Skin epidermis (tissue), 12 donors: ENCODE measurements at regions not wholly inside any gene's neighbourhood (a gene's known extent, or its start where the extent isn't known, plus 50 kb on each side); places are given as distances from the start of the nearest gene placed in this dataset.
"Not testable (repeated sequence)": the region's sequence is repeated elsewhere in the genome, so short reads cannot be mapped to it uniquely, and the experiment has no call there.

ENCODE experiments used
- H3K27ac ChIP-seq, 21 experiments: fragments of 200-600 bp; sonication (generic) in 11 of 21; one replicate each; pipeline ENCODE4 v1.5.0; 2020; ENCODE audit warnings: mild to moderate bottlenecking in 3 of 21, inconsistent platforms in 2 of 21, moderate library complexity in 2 of 21
- H3K4me3 ChIP-seq, 7 experiments: fragments of 200-600 bp; sonication (generic) in 2 of 7; one replicate each; pipeline ENCODE4 v1.5.0; 2020; ENCODE audit warnings: inconsistent platforms in 2 of 7, mild to moderate bottlenecking in 2 of 7, moderate library complexity in 1 of 7

DNA sequence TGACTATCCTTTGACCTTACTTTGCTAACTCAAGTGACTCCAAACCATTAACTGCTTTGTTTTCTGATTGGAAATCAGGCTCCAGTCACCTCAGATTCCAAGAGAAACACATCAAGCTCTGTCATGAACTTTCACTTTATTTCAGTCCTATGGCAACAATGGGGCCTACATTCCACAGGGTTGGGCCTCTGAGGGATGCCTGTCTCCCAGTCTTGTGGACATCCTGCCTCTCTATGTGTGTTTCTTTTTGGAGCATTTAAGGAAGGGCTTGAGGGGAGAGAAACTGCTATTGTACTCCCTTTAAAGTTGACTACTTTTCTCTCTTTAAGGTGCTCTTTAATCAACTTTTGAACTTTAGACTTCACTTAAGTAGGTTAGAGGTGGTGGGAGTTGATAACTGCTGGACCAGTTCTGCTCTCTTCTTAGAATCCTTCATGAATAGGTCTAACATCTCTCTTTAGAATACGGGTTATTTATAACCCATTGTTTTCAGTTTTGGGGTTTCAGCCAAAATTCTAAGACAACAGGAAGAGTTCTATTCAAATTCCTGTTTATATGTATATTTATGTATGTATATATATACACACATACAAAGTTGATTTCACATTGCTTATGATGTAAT is 274.3 kb upstream of the NR3C2 start:
- Histone ChIP-seq H3K27ac (no peak overlapping the region), H3K4me3 (no peak overlapping the region)

DNA sequence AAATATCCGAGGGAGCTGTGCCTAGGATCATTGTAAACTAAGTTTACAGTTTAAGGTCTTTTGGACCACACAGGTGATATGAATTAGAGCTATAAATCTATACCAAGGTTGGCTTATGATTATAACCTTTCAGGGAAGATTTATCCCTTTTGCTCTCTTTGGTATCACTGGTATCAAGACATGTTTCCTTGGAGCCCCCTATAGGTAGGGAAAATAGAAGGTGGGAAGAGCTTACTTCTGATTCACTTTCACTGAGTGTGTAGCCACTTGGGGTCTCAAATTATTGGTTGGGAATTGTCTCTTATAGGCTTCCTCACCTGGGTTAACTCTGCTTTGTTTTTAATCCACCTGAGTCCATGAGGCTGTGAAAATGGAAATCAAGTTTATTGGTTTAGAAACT is 262.1 kb upstream of the NR3C2 start:
- no peak overlapping the region for H3K27ac ChIP-seq
- no peak overlapping the region for H3K4me3 ChIP-seq

GRCh38 chr4:148694702-148695101 is 252.5 kb upstream of the NR3C2 start:
- Histone ChIP-seq H3K27ac (no peak overlapping the region), H3K4me3 (no peak overlapping the region)

DNA sequence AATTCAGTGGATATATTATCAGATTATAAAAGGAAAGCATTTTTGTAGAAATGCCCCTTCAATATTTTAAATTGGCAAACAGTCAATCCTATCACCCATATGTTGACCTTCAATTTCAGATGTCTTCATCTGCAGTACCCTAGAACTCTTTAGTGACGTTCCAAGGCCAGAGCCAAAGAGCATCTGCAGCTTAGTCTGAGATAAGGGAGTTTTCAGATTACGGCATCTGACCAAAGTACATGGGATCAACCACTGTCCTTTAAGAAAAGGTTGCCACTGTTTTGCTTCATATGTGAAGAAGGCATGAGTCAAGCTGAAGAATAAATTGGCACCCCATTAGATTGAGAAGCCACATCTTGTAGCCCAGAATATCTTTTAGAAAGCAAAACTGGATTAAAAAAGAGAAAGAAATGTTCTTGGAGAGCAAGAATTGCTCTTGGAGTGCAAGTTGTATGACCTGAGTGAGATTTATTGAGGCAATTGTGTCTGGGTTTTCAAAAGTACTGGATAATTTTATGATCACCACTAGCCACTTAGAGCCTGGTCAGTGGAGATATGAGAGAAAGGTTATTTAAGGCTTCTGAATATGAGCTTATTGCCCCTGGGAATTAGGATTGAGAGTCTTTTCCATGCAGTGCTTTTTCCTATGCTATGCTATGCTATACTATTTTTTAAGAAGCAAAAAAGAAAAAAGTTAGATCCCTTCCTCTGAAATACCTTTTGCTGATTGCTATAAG is 251.9 kb upstream of the NR3C2 start:
- no peak overlapping the region for H3K27ac ChIP-seq

DNA sequence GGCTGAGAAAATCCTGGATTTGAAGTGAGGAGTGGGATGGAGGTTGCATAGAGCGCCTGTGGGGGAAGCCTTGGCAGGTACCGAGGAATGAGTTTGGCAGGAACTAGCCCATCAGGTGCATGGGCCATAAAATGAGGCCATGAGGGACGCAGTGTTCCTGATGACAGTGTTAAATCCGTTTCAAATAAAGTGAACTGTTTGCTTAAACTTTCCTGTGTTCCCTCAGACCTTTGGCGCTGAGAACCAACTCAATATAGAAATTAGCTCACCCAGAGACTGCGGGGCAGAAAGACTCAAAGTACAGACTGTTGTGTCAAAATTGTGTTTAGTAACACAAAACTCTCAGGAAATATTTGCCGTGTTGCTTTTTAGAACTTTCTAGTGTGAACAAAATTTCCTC is 250.0 kb upstream of the NR3C2 start:
- Histone ChIP-seq H3K4me3 (no peak overlapping the region), H3K27ac (no peak overlapping the region)

More for the DNA sequence above, 251.9 kb upstream of the NR3C2 start:
- no peak overlapping the region for H3K4me3 ChIP-seq

DNA sequence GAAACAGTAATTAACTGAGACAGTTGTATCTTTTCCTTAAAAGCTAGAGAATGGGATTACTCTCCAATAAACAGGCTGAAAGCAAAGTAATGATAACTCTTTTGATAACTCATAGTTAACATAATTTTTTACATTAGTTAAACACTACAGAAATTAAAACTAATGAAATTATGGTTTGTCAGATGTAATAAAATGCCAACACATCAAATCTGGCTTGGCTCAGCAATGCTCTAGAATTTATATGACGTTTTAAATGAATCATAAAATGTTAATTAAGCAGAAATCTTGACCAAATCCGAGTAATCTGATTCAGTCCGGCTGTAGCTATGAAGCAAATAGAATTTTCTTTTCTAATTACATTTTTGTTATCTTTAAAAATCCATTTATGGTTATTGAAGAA is 244.2 kb upstream of the NR3C2 start:
- H3K27ac ChIP-seq = no peak overlapping the region
- no peak overlapping the region for H3K4me3 ChIP-seq

GRCh38 chr4:148684638-148685037 is 242.4 kb upstream of the NR3C2 start:
- H3K4me3 ChIP-seq = no peak overlapping the region
- H3K27ac ChIP-seq = no peak overlapping the region

DNA sequence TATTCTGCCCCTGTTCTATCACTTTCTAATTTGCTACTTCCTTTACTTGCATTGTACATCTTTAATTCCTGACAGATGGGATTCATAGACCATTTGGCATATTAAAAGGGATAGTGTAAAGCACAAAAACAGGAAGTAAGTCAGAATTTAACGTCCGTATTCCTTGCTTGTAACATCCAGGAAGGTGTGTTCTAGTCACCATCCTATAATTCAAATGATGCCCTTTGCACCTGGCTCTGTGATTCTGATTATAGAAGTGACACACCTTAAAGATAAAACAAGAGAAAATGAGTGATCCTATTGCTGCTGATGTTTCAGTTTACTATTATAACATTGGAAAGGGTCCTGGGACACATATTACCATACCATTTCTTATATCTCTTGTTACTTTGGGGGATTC is 238.7 kb upstream of the NR3C2 start:
- H3K27ac ChIP-seq = no peak overlapping the region
- H3K4me3 ChIP-seq = no peak overlapping the region

- H3K4me3 ChIP-seq = no peak overlapping the region
- H3K27ac ChIP-seq = no peak overlapping the region
Measured at GRCh38 chr4:148676344-148676743, 234.1 kb upstream of the NR3C2 start.

- H3K27ac ChIP-seq = no peak overlapping the region
- no peak overlapping the region for H3K4me3 ChIP-seq
Measured at GRCh38 chr4:148674876-148675275, 232.7 kb upstream of the NR3C2 start.

DNA sequence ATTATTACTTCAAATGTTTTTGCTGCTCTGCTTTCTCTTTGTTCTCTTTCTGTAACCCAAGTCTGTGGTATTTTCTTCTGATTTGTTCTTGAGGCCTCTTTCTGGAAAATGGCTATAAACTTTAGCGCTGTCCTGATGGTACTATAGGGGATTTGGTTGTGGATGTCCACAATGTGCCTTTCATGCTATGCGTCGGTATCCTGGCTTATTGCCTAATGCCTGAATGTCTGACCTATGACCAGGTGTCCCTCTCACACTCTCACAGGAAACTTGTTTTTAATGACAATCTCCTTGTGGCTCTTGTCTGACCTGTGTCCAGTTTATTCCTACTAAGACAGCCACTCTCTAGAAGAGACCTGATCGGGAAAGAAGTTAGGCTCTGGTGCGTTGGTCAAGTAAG is 222.4 kb upstream of the NR3C2 start:
- H3K27ac ChIP-seq = no peak overlapping the region
- H3K4me3 ChIP-seq = no peak overlapping the region

- H3K4me3 ChIP-seq = no peak overlapping the region
- no peak overlapping the region for H3K27ac ChIP-seq
Measured at GRCh38 chr4:148654131-148654530, 211.9 kb upstream of the NR3C2 start.

DNA sequence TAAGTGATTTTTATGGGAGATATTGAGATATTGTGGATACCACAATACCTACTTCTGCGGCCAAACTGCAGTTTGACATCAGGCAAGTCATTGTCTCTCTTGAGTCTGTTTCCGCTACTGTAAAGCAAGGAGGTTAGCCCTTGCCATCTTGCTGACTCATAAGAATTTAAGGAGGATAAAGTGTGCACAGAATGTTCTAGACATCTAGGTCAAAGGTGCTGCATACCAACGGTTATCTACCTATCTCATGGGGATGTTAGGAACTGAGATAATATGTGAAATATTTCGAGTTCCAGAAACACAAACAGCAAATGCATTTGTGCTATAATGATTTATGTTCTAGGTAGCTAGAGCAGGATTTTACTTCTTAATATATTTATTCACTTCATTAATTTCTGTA is 211.5 kb upstream of the NR3C2 start:
- H3K4me3 ChIP-seq = no peak overlapping the region

DNA sequence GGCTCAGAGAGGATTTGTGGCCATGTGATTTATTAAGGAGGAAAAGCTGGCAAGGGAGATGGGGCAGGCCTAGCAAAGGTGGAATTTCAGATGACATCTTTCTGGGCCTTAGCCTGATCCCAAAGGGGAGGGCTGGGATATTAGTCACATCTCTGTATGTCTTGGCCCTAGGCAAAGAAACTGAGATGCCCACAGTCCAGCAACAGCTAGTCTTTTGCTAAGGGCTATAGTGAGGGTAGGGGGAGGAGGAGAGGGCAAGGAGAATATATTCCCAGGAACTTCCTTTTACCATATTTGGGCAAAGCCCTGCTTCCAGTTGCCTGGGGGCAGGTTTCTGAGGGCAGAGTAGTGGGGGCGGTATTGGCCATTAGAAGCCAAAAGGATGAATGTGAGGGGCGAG is 209.8 kb upstream of the NR3C2 start:
- H3K27ac ChIP-seq = no peak overlapping the region
- no peak overlapping the region for H3K4me3 ChIP-seq

More for the DNA sequence above, 211.5 kb upstream of the NR3C2 start:
- no peak overlapping the region for H3K27ac ChIP-seq

DNA sequence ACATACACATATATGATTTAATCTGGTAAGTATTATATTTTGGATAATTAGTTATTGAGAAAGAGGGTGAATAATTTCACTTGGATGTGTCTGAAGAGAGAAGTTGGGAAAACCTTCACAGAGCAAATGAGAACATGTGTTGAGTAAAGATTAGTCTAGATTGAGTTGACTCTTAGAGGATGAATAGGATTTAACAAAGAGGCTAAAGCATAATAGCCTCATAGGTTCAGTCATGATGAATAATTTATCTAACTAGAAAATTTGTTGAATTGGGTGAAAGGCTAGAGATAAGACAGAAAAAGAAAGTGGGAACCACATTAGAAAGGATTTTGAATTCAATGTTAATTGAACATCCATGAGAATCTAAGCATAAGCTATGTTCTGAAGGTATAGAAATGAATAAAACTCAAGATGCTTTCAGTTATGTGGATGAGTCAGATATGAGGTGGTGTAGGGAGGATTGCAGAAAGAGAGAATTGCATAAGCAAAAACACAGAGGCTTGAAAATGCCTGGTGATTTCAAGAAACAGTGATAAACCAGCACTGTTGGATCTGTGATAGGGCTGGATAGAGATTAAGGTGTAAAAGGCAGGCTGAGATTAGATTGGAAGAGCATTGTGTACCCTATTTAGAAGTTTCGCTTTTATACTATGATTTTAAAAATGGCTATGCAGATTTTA is 207.6 kb upstream of the NR3C2 start:
- H3K27ac ChIP-seq = no peak overlapping the region
- H3K4me3 ChIP-seq = no peak overlapping the region

DNA sequence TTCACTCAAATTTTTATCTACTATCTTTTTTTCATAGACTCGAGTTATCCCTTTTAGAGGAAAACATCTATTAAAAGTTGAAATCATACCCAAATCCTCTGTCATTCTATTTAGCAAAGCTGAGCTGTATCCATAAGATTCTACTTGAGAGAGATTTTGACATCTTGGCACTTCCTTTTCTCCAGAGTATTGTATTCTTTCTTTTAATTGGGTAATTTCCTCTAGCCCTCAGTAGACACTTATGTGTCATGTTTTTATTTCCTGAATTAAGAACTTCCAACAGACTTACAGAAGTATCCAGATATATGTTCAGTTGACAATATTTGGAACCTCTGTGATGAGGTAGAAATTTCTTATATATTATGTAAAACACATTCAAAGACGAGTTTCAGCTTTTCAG is 201.6 kb upstream of the NR3C2 start:
- no peak overlapping the region for H3K4me3 ChIP-seq
- no peak overlapping the region for H3K27ac ChIP-seq

GRCh38 chr4:148642907-148643306 is 200.7 kb upstream of the NR3C2 start:
- Histone ChIP-seq H3K27ac (no peak overlapping the region), H3K4me3 (no peak overlapping the region)

- H3K27ac ChIP-seq, H3K4me3 ChIP-seq: not testable (repeated sequence)
Measured at GRCh38 chr4:148638079-148638478, 195.9 kb upstream of the NR3C2 start.

DNA sequence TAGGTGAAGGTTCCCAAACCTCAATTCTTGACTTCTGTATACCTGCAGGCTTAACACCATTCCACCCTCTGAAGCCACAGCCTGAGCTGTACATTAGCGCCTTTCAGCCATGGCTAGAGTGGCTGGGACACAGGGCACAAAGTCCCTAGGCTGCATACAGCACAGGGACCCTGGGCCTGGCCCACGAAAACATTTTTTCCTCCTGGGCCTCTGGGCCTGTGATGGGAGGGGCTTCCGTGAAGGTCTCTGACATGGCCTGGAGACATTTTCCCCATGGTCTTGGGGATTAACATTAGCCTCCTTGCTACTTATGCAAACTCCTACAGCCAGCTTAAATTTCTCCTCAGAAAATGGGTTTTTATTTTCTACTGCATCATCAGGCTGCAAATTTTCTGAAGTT is 195.2 kb upstream of the NR3C2 start:
- not testable (repeated sequence) for H3K27ac ChIP-seq, H3K4me3 ChIP-seq

- H3K27ac ChIP-seq = no peak overlapping the region
Measured at GRCh38 chr4:148634476-148634875, 192.3 kb upstream of the NR3C2 start.

GRCh38 chr4:148633720-148634119 is 191.5 kb upstream of the NR3C2 start:
- Histone ChIP-seq H3K4me3 (no peak overlapping the region), H3K27ac (no peak overlapping the region)

More at GRCh38 chr4:148634476-148634875, 192.3 kb upstream of the NR3C2 start:
- no peak overlapping the region for H3K4me3 ChIP-seq
